Astrocyte of the cerebellum (primary cell): ENCODE measurements at regions not wholly inside any gene's neighbourhood (a gene's known extent, or its start where the extent isn't known, plus 50 kb on each side); places are given as distances from the start of the nearest gene placed in this dataset.

Experiments
- DNase-seq: peaks from one replicate; pipeline ENCODE4 v3.0.0-alpha.2; 2011; ENCODE audit warnings: low read depth
- H3K4me3 ChIP-seq: 2 replicates; pipeline ENCODE4 v1.5.1; 2011; ENCODE audit warnings: mild to moderate bottlenecking, low read depth, low read length, moderate library complexity
- in situ Hi-C: cut with HindIII; loops from 2 replicates; pipeline ENCODE4 v1.10.0; 2017; ENCODE audit warnings: low sequenced_read_pairs
- TF ChIP-seq, protein P1 (sequence below): IDR thresholded peaks from 2 replicates; pipeline ENCODE4 v1.5.1; 2012; ENCODE audit warnings: low read length, low read depth, moderate library complexity, mild to moderate bottlenecking; ENCODE audit errors: missing control alignments

DNA sequence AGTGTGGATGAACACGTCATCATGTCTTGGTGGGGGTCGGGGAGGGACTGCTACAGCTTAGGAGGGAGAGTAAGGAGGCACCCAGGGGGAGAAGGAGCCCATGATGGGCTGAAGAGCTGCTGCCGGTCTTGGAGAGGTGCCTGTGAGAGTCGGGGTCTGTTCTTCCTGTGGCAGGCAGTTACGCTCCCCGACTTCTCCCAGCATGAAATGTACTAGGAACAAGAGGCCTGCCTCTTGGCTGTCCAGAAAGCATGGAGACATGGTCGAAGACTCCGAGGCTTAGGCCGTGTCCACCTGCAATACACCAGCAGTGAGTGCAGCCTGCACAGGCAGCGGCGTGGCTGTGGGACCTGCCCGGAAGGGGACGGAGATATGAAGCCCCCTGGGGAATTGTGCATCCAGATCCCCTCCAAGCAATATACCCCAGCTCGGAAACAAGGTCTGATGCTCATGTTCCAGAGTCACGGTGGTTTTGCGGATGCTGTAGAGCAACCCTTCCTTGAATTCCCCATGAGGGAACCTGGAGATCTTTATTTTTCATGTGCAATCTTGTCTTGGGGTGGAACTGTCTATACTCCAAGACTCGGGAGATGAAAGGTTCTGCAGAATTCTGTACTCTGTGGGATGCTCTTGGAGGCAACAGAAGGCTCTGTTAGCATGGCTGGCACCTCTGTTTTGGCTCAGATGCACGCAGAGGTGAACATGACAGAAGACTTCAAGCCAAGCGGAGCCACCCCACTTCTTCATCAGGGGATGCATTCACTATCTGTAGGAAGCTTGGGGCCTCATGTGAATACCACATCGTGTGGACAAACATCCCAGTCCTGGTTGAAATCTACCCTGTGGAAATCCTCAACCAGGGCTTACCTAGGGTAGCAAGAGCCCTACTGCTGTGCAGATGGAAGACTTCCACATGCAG is 374.9 kb upstream of the IRX4 start:
- in situ Hi-C loops: loop anchor here (5.0 kb wide), 1 partner anchor 80 kb away; no protein-coding TSS in a partner anchor
- TF ChIP-seq, protein P1, sequence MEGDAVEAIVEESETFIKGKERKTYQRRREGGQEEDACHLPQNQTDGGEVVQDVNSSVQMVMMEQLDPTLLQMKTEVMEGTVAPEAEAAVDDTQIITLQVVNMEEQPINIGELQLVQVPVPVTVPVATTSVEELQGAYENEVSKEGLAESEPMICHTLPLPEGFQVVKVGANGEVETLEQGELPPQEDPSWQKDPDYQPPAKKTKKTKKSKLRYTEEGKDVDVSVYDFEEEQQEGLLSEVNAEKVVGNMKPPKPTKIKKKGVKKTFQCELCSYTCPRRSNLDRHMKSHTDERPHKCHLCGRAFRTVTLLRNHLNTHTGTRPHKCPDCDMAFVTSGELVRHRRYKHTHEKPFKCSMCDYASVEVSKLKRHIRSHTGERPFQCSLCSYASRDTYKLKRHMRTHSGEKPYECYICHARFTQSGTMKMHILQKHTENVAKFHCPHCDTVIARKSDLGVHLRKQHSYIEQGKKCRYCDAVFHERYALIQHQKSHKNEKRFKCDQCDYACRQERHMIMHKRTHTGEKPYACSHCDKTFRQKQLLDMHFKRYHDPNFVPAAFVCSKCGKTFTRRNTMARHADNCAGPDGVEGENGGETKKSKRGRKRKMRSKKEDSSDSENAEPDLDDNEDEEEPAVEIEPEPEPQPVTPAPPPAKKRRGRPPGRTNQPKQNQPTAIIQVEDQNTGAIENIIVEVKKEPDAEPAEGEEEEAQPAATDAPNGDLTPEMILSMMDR: no peak
- H3K4me3 ChIP-seq: no peak overlapping the region
- DNase-seq: no peak

DNA sequence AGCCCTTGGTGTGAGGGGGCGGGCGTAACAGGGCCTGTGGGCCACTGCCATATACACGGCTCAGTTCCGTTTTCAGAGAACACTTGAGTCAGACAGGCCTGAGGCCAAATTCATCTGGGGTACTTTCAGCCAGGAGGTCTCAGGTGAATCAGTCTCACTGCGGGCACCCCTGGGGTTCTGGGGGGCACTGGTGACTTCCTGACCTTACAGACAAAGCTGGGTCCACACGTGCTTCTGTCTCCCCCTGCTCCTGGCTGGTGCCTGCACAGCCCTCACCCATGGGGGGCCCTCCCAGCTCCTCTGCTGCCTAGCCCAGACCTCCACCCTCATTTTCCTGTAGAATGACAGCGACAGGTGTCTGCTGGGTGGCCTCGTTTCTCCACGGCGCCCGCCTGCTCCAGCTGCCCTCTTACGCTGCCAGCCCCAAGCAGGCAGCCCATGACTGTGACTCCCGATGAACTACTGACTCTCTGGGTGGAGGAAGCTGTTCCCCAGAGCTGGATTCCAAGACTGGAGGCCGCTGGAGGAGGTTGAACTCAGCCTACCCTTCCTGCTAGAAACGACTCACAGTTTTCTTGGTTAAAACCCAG is 374.1 kb upstream of the IRX4 start:
- in situ Hi-C loops: loop anchor here (5.0 kb wide), 1 partner anchor 79 kb away; no protein-coding TSS in a partner anchor
- TF ChIP-seq, protein P1: no peak
- no peak for DNase-seq
- no peak overlapping the region for H3K4me3 ChIP-seq

DNA sequence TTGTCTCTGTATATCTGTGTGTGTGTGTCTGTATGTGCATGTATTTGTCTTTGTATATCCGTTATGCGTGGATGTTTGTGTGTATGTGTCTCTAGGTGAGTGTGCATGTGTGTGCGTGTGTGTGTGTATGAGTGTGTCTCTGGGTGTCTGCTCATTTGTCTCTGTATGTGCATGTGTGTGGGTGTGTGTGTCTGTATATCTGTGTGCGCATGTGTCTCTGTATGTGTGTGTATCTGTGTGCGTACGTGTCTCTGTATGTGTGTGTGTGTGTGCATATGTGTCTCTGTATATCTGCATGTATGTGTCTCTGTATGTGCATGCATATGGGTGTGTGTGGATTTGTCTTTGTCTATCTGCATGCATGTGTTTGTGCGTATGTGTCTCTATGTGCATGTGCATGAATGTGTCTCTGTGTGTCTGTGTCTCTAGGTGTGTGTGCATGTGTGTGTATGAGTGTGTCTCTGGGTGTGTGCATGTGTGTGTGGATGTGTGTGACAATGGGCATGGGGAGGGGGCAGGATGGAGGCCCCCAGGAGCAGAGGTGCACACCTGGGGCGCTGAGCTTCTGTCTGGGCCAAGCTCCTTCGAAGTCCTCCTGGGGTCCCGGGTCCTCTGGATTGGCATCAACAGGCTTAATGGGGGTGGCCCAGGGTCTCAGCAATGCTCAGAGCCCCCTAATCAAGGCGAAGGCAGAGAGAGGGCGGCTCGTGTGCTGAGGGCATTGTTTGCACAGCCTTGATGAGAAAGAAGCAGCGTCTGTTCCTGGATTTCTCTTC is 373.4 kb upstream of the IRX4 start:
- no peak for DNase-seq
- H3K4me3 ChIP-seq: no peak overlapping the region
- in situ Hi-C loops: loop anchor here (5.0 kb wide), 1 partner anchor 79 kb away; no protein-coding TSS in a partner anchor
- TF ChIP-seq, protein P1: no peak

DNA sequence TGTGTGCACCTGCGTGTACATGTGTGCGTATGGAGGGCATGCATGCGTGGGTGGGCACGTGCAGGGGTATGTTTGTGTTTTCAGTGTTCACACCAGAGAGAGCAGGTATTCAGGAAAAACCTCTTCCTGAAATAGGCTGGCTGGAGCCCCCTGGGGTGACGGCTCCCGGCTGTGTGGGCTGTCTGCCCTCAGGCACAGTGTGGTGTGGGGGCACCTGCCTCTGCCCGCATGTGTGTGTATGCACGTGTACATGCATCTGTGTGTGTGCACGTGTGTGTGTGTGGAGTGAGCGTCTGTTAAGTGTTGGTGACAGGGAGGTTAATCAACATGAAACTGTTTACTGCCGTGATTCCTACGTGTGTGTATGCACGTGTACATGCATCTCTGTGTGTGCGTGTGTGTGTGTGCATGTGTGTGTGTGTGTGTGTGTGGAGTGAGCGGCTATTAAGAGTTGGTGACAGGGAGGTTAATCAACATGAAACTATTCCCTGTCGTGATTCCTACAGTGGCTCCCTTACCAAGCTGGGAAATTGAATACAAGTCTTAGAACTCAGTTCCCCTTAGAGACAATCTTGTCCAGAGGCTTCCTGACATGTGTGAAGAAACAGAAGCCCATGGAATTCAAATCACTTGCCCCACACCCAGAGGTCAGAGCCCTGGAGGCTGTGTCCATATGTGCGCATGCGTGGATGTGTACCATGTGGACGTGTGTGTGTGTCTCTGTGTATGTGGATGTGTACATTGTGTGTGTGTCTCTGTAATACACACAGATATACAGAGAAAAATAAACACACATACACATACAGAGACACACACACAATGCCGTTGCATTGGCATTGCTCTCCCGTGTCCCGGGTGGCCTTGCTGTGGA is 372.4 kb upstream of the IRX4 start:
- no peak for DNase-seq
- TF ChIP-seq, protein P1: no peak
- no peak overlapping the region for H3K4me3 ChIP-seq
- in situ Hi-C loops: loop anchor here (5.0 kb wide), 1 partner anchor 78 kb away; no protein-coding TSS in a partner anchor

DNA sequence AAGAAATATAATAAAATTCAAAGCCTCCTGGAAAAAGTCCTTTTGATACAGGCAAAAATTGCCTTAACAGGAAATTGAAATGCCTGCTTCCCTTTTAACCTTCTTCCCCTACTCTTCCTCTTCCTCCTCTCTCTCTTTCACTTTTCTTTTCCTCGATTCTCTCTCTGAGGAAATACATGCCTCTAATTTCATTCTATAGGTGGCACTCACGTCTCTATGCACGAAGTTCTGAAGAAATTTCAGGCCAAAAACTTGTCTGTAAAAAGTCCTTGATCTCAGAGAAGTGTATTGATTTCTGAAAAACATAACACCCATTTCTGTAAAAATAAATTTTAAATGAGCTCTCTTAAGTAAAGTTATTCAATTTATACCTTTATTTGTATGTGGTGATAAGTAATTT is 371.7 kb upstream of the IRX4 start:
- in situ Hi-C loops: no loop called here
- no peak for DNase-seq
- H3K4me3 ChIP-seq: no peak overlapping the region
- TF ChIP-seq, protein P1: no peak
